Embryonic facial prominence (tissue), 1 donor: ENCODE measurements at regions not wholly inside any gene's neighbourhood (a gene's known extent, or its start where the extent isn't known, plus 50 kb on each side); places are given as distances from the start of the nearest gene placed in this dataset.

Source experiments
- DNase-seq: peaks from one replicate; pipeline ENCODE4 v3.0.0-alpha.2; 2016; ENCODE audit errors: extremely low spot score

DNA sequence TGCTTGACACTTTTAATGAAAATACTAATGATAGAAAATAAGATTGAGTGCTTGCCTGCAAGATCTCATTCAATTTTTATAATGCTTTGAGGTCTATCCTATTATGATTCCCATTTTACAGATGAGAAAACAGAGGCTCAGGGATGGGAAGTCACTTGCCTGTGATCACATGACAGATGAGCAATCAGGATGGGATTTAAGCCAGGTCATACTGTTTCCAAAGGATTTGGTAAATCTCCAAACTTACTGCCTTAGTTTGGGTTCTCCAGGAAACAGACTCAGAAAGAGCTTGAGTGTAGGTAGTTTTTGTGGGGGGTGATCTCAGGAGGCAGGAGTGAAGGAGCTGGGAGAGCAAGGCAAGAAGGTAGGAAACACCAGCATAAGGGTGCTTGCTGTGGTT, 456.3 kb downstream of the MAFB start:
- no peak for DNase-seq

DNA sequence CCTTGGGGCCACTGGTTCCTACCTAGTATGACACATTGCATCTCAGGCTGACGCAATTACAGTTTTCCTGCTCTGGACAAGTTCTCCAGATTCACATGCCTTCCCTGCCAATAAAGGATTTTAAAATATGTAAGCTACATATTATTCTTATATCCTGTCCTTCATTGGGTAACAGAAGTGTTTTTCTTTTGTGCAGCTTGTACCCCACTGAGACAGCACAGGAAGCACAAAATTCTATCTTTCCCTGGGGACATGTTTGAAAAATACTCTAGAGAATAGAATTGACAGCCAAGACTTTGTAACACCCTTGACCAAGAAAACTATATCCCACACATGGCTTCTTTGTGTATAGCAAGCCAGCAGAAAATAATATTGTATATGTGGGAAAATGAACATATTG, 456.8 kb downstream of the MAFB start:
- no peak for DNase-seq

GRCh38 chr20:40230486-40230885, 458.6 kb downstream of the MAFB start:
- DNase-seq: no peak

DNA sequence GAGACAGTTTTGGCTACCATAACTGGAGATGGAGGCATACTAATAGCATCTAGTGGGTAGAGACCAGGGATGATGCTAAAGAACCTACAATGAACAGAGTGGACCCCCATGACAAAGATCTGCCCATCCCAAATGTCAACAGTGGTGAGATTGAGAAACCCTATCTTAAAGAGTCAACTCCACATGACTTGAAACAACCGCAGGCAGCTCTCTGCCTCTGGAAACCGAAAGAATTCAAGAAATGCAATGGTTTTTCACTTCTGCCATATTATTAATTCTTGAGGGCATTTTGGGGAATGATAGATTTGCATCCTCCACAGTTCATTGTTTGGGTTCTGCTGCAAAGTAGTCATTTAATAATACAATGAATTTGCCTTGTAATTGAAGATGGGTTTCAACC, 463.4 kb downstream of the MAFB start:
- no peak for DNase-seq

DNA sequence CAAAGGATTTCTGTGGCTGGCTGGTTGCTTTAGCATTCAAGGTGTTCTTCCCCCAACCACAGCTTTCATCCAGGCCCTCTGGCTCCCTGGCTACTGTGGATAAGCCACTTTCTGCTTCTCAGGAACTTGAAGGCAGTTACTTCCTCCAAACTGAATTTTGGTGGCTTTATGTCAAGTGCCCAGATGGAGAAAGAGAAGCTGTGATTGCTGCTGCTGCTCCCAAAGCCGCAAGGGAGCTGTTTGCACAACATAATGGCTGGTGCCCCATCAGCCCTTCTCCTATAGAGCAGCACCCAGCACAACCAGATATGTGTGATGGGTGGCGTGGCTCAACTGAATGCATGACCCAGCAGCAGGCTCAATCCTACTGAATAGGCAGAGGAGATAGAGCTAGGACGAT, 465.2 kb downstream of the MAFB start:
- no peak for DNase-seq

GRCh38 chr20:40218971-40219370, 470.1 kb downstream of the MAFB start:
- no peak for DNase-seq

GRCh38 chr20:40218316-40218969, 470.6 kb downstream of the MAFB start:
- DNase-seq: no peak

- no peak for DNase-seq
These were observed 481.4 kb downstream of the MAFB start for GRCh38 chr20:40207655-40208054.

GRCh38 chr20:40205971-40206370, 483.1 kb downstream of the MAFB start:
- DNase-seq: no peak

DNA sequence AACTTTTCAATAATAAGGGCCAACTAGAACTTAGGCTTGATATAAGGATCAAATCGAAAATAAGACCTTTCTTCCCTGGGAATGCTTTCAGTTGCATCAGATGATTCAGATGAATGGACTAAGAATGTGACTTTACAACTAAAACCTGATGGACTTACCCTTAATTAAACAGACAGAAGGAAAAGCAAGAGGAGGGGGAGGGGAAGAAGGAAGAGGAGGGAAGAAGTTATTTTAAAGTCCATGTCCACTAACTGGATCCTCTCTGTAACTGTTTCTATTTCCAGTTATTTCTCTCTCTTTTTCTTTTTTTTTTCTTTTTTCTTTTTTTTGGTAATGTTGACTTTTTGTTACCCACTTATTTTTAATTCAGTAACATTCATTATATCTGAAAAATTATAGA, 486.0 kb downstream of the MAFB start:
- DNase-seq: no peak

GRCh38 chr20:40197691-40198090, 491.3 kb downstream of the MAFB start:
- DNase-seq: peak; percentile 69

GRCh38 chr20:40196846-40197436, 492.1 kb downstream of the MAFB start:
- no peak for DNase-seq

DNA sequence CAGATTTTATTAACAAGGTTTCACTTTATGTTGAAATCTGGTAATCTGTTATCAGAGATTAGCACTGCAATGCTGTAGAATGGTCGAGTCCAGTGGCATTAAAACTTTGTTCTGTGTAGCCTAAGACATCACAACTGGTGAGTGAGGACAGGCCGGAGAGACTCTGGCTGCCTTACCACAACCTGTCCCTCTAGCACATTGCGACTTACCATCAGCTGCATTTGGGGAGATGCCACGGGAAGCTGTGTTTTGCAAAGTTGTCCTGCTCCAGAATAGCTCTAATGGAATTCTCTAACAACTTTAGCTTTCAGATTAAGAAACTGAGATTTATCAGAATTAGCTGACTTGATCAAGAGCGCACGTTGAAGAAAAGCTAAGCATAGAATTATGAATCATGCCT, 493.3 kb downstream of the MAFB start:
- DNase-seq: no peak

DNA sequence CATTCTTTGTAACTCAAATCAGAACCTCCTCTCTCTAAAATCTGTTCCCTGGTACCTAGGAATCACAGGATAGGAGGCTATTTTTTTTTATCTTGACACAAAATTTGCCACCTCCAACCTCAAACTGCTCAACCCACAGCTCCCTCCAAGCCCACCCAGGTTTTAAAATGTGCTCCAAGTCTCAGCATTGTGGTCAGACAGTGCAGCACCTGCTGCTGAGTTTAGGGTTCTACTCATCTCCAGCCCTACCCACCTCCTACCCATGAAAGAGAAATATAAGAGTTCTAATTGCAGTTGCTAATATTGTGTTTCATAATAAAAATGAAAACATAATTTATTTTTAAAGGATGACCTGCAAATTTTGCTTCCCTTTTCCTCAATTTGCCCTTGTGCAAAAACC, 496.5 kb downstream of the MAFB start:
- DNase-seq: no peak

GRCh38 chr20:40192081-40192480, 497.0 kb downstream of the MAFB start:
- no peak for DNase-seq

DNA sequence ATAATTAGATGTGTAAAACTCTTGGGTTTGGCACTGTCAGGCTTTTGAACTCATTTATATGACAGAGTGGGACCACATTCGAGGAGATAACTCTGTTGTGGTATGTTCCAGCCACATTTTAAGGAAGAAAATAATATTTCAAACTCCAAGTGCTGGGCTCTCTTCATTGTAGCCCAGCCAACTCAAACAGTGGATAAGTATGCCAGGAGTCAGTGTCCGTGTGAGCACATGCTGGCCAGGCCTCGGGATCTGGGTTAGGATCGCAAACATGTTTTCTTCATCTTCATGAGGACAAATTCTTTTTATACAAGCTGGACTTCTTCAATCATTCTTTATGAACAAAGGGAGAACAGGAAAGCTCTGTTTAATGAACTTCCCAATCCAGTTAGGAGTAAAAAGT, 497.5 kb downstream of the MAFB start:
- DNase-seq: no peak

DNA sequence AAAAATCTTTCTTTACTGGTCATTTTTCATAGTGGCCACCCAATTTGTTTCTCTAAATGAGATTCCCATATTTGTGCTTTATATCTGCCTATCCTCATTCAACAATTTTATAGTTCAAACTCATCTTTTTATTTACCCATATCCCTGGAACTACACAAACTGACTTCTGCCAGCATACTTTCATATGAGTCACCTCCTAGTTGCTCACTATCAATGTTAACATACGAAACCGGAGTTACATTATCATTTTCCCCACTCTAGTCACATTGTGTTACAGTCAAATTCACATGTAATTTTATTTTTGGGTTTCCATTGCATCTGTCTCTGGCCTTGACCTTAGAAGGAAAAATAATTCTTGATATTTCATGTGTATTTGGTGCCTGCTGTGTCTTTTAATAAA, 499.4 kb downstream of the MAFB start:
- DNase-seq: no peak

DNA sequence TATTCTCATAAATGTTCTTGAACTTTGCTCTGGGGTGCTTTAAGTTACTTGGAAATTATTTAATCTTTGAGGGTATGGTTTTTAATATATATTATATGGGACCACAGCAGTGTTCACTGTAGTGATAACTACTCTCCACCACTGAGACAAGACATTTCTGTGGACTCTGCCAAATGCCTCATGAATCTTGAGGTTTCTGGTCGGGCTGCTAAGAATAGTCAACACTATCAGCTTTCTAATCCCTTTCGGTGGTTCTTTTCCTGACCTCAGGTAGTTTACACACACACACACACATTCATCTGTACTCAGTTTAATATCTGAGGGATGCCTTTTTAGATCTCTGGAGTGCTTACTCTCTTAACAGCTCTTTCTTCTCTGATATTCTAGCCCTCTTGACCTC, 500.7 kb downstream of the MAFB start:
- DNase-seq: no peak

DNA sequence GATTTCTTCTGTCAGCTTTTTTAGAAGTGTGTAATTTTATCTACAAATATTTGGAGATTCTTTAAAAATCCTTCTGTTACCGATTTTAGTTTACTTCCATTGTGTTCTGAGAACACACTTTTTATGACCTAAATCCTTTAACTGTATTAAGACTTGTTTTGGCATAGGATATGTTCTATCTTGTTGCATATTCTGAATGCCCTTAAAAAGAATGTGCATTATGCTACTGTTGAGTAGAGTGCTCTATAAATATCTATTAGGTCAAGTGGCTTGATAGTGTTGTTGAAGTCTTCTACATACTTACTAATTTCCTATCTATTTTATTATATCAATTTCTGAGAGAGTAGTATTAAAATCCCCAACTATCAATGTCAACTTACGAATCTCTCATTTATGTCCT, 502.2 kb downstream of the MAFB start:
- DNase-seq: no peak

- no peak for DNase-seq
These were observed 507.4 kb downstream of the MAFB start for GRCh38 chr20:40181676-40182075.

- DNase-seq: no peak
These were observed 512.8 kb downstream of the MAFB start for GRCh38 chr20:40176098-40176841.

- no peak for DNase-seq
These were observed 513.7 kb downstream of the MAFB start for GRCh38 chr20:40175296-40175695.

- no peak for DNase-seq
These were observed 515.2 kb downstream of the MAFB start for GRCh38 chr20:40173872-40174271.
